CD4-positive, CD25-positive, alpha-beta regulatory T cell (primary cell): ENCODE measurements at regions not wholly inside any gene's neighbourhood (a gene's known extent, or its start where the extent isn't known, plus 50 kb on each side); places are given as distances from the start of the nearest gene placed in this dataset.
"Not testable (repeated sequence)": the region's sequence is repeated elsewhere in the genome, so short reads cannot be mapped to it uniquely, and the experiment has no call there.

ENCODE experiments used
- ATAC-seq, 2 donors: fragments of 150-1000 bp; cut with Tn5 transposase; one replicate each; pipeline ENCODE4 v1.10.0; 2021; ENCODE audit warnings: low read depth in 2 of 2, moderate number of reproducible peaks in 2 of 2, moderate library complexity in 1 of 2
- DNase-seq, 3 donors: peaks; one replicate each; pipeline versions ENCODE4 v3.0.0 to v3.0.0-alpha.2; 2012 to 2022; ENCODE audit warnings: mixed read lengths in 1 of 3
- H3K27ac ChIP-seq: one replicate; pipeline ENCODE4 v1.7.0; 2013; ENCODE audit warnings: mild to moderate bottlenecking, low read length; ENCODE audit not compliant: insufficient read depth, poor library complexity, severe bottlenecking
- H3K27me3 ChIP-seq: one replicate; pipeline ENCODE4 v1.7.0; 2013; ENCODE audit warnings: low read length; ENCODE audit not compliant: control insufficient read depth, insufficient read depth
- H3K36me3 ChIP-seq: one replicate; pipeline ENCODE4 v1.7.0; 2013; ENCODE audit warnings: mild to moderate bottlenecking, low read length, moderate library complexity; ENCODE audit not compliant: control insufficient read depth, insufficient read depth
- H3K4me1 ChIP-seq: 2 replicates; pipeline ENCODE4 v1.7.0; 2013; ENCODE audit warnings: mild to moderate bottlenecking, low read length; ENCODE audit not compliant: insufficient read depth, control insufficient read depth, poor library complexity, severe bottlenecking
- H3K4me3 ChIP-seq: one replicate; pipeline ENCODE4 v1.7.0; 2013; ENCODE audit warnings: low read depth, mild to moderate bottlenecking, low read length, moderate library complexity
- H3K9me3 ChIP-seq, 2 experiments: 1 replicate in 1 of 2; 2 replicates in 1 of 2; pipeline ENCODE4 v1.7.0; 2013; ENCODE audit warnings: low read length in 2 of 2, mild to moderate bottlenecking in 1 of 2, moderate library complexity in 1 of 2; ENCODE audit not compliant: control insufficient read depth in 2 of 2
- H3K27ac Mint-ChIP-seq, 3 donors: one replicate each; pipeline ENCODE4 v1.8.0; 2020 to 2022; ENCODE audit warnings: mild to moderate bottlenecking in 3 of 3, mixed read lengths in 3 of 3, moderate library complexity in 2 of 3
- H3K27me3 Mint-ChIP-seq: one replicate; pipeline ENCODE4 v1.8.0; 2022; ENCODE audit warnings: mild to moderate bottlenecking, mixed read lengths
- H3K36me3 Mint-ChIP-seq: one replicate; pipeline ENCODE4 v1.8.0; 2020; ENCODE audit warnings: mixed read lengths
- H3K4me1 Mint-ChIP-seq, 4 donors: one replicate each; pipeline ENCODE4 v1.8.0; 2020 to 2022; ENCODE audit warnings: mixed read lengths in 4 of 4, mild to moderate bottlenecking in 1 of 4
- H3K4me3 Mint-ChIP-seq, 4 donors: one replicate each; pipeline ENCODE4 v1.8.0; 2020 to 2022; ENCODE audit warnings: mild to moderate bottlenecking in 4 of 4, mixed read lengths in 4 of 4, moderate library complexity in 3 of 4
- H3K9me3 Mint-ChIP-seq, 7 donors: one replicate each; pipeline ENCODE4 v1.8.0; 2020 to 2022; ENCODE audit warnings: mixed read lengths in 7 of 7, mild to moderate bottlenecking in 3 of 7, moderate library complexity in 2 of 7

DNA sequence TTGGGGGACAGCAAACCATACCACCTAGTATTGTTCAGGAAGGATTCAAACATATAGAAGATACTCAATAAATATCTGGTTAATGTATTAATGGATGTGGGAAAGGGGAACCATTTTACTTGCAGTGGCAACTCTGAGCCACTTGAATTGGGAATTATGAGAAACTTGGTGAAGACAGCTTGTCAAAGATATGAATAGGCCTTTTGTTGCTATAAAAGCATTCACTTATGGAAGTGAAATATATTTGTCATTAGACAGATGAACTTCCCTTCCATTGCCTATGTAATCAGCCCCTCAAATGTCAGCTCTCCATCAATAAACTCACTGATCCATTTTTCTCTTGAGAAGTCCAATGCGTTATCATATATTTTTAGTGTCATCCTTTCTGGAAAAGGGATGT, 56.1 kb downstream of the GPR85 start:
- H3K4me1 ChIP-seq = no peaks in the 10 kb centered on the region
- ATAC-seq (no peak), DNase-seq (no peak)
- H3K27me3 ChIP-seq = peaks cover 2% of the 10 kb centered on the region
- no peak overlapping the region for H3K4me3 ChIP-seq
- no peaks in the 10 kb centered on the region for H3K9me3 Mint-ChIP-seq
- no peaks in the 10 kb centered on the region for H3K4me1 Mint-ChIP-seq
- no peak overlapping the region for H3K27ac Mint-ChIP-seq
- no peaks in the 10 kb centered on the region for H3K9me3 ChIP-seq
- no peaks in the 10 kb centered on the region for H3K36me3 Mint-ChIP-seq
- H3K27me3 Mint-ChIP-seq = peaks cover 7% of the 10 kb centered on the region
- no peak overlapping the region for H3K4me3 Mint-ChIP-seq
- no peaks in the 10 kb centered on the region for H3K36me3 ChIP-seq
- H3K27ac ChIP-seq = no peak overlapping the region

DNA sequence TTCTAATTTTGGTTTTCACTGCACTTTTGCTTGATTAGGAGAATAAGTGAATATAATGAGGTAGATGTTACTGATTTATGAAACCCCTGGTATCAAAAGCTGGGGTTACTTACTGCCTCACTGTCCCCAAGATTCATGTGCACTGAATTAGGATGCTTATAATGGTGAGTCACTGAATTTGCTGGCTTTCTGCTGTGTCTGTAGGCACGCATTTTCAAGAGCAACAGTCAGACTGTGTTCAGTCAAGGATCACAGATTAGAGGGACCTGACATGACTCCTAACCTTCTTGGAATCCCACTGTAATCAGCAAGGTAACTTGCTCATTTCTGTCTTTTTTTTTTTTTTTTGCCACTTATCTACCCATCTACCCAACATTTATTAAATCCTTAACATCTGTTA, 59.7 kb downstream of the GPR85 start:
- no peaks in the 10 kb centered on the region for H3K4me1 ChIP-seq
- ATAC-seq (no peak), DNase-seq (no peak)
- peaks cover 2% of the 10 kb centered on the region for H3K27me3 ChIP-seq
- Mint-ChIP-seq H3K27me3 (no peaks in the 10 kb centered on the region), H3K4me3 (no peak overlapping the region), H3K4me1 (no peaks in the 10 kb centered on the region), H3K36me3 (no peaks in the 10 kb centered on the region), H3K27ac (no peak overlapping the region), H3K9me3 (peaks cover 0 to 3% (median 0%) of the 10 kb centered on the region in 7 donors)
- no peak overlapping the region for H3K4me3 ChIP-seq
- no peak overlapping the region for H3K27ac ChIP-seq
- peaks cover 0 to 3% of the 10 kb centered on the region in 2 experiments for H3K9me3 ChIP-seq
- no peaks in the 10 kb centered on the region for H3K36me3 ChIP-seq

DNA sequence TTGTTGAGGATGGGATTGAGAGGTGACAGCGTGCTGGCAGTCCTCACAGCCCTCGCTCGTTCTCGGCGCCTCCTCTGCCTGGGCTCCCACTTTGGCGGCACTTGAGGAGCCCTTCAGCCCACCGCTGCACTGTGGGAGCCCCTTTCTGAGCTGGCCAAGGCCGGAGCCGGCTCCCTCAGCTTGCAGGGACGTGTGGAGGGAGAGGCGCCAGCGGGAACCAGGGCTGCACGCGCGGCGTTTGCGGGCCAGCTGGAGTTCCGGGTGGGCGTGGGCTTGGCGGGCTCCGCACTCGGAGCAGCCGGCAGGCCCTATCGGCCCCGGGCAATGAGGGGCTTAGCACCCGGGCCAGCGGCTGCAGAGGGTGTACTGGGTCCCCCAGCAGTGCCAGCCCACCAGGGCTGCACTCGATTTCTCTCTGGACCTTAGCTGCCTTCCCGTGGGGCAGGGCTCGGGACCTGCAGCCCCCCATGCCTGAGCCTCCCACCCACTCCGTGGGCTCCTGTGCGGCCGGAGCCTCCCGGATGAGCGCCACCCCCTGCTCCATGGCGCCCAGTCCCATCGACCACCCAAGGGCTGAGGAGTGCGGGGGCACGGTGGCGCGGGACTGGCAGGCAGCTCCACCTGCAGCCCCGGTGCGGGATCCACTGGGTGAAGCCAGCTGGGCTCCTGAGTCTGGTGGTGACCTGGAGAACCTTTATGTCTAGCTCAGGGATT, 69.3 kb downstream of the GPR85 start:
- ATAC-seq, H3K27me3 ChIP-seq, H3K4me1 ChIP-seq, DNase-seq, H3K27ac ChIP-seq, H3K4me3 ChIP-seq, H3K36me3 Mint-ChIP-seq, H3K9me3 Mint-ChIP-seq, H3K36me3 ChIP-seq, H3K9me3 ChIP-seq, H3K27ac Mint-ChIP-seq, H3K4me3 Mint-ChIP-seq, H3K4me1 Mint-ChIP-seq, H3K27me3 Mint-ChIP-seq: not testable (repeated sequence)

DNA sequence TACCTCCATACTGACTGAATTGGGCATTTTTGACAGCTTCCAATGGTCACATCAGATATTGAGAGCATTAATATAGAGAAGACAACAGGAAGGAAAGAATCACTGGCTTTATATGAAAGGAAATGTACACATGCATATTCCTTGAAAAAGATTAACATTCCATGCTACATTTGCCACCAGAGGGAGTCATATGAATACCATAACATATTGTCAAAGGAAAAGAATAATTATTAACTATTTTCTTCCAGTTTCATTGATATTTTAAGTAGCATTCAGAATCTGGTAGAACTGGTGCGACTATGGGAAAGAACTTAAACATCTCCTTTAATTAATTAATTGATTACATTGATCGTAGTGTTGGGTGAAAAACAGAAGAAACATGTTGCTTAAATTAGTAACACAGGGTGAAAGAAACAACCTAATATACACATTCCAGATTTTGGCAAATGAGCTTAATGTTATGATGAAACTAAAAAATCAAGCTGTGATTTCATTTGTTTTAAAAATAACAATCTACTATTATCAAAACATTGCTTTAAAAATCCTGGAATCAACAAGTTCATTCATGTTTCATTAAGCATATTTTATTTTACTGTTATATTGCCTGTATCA, 71.5 kb downstream of the GPR85 start:
- no peaks in the 10 kb centered on the region for H3K27me3 ChIP-seq
- no peaks in the 10 kb centered on the region for H3K4me1 ChIP-seq
- DNase-seq (no peak), ATAC-seq (no peak)
- H3K27ac ChIP-seq = no peak overlapping the region
- H3K27ac Mint-ChIP-seq = no peak overlapping the region
- no peaks in the 10 kb centered on the region for H3K36me3 Mint-ChIP-seq
- H3K4me3 ChIP-seq = no peak overlapping the region
- H3K9me3 ChIP-seq = no peaks in the 10 kb centered on the region
- no peaks in the 10 kb centered on the region for H3K27me3 Mint-ChIP-seq
- H3K4me1 Mint-ChIP-seq = no peaks in the 10 kb centered on the region
- H3K9me3 Mint-ChIP-seq = peaks cover 0 to 11% (median 1%) of the 10 kb centered on the region in 7 donors
- no peak overlapping the region for H3K4me3 Mint-ChIP-seq
- no peaks in the 10 kb centered on the region for H3K36me3 ChIP-seq

DNA sequence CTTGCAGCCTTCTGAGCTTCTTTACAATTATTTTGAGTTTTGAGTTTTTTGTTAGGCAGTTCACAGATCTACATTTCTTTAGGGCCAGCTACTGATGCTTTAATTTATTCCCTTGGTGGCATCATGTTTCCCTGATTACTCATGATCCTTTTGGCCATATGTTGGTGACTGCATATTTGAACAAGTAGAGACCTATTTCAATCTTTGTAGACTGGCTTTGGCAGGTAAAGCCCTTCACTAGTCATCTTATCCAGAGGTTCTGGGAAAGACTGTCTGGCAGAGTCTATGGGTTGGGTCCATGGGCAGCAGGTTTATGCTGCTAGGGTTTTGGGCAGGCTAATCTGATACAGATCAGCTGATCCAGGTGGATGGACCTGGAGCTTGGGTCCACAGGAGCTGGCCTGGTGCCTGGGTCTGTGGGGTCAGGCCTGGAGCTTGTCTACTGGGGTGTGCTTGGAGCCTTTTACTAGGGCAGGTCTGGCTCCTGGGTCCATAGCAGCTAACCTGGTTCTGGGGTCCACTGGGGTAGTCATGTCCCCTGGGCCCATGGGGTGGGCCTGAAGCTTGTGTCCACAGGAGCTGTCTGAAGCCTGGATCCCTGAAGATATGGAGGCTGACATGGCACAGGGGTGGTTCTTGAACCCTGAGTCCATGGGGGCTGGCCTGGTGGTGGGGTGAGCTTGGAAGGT, 72.7 kb downstream of the GPR85 start:
- Mint-ChIP-seq H3K36me3 (no peaks in the 10 kb centered on the region), H3K4me3 (no peak overlapping the region), H3K4me1 (no peaks in the 10 kb centered on the region), H3K27ac (no peak overlapping the region), H3K9me3 (peaks cover 0 to 11% (median 1%) of the 10 kb centered on the region in 7 donors), H3K27me3 (no peaks in the 10 kb centered on the region)
- ATAC-seq = no peak
- H3K27ac ChIP-seq = no peak overlapping the region
- no peaks in the 10 kb centered on the region for H3K4me1 ChIP-seq
- H3K36me3 ChIP-seq = no peaks in the 10 kb centered on the region
- H3K9me3 ChIP-seq = no peaks in the 10 kb centered on the region
- DNase-seq = no peak
- no peaks in the 10 kb centered on the region for H3K27me3 ChIP-seq
- H3K4me3 ChIP-seq = no peak overlapping the region

GRCh38 chr7:113012862-113013261, 73.8 kb downstream of the GPR85 start:
- Mint-ChIP-seq H3K4me3 (peak overlapping the region in 1 of 4 donors; percentile 29), H3K9me3 (peaks cover 0 to 11% (median 1%) of the 10 kb centered on the region in 7 donors)
- not testable (repeated sequence) for H3K4me3 ChIP-seq, H3K27ac ChIP-seq, H3K27me3 Mint-ChIP-seq, H3K36me3 ChIP-seq, H3K4me1 ChIP-seq, H3K4me1 Mint-ChIP-seq, H3K36me3 Mint-ChIP-seq, H3K27ac Mint-ChIP-seq, H3K9me3 ChIP-seq, ATAC-seq, H3K27me3 ChIP-seq, DNase-seq

GRCh38 chr7:113010377-113010776, 76.2 kb downstream of the GPR85 start:
- ATAC-seq (no peak), DNase-seq (no peak)
- no peaks in the 10 kb centered on the region for H3K27me3 ChIP-seq
- no peak overlapping the region for H3K27ac ChIP-seq
- Mint-ChIP-seq H3K9me3 (peaks cover 0 to 17% (median 3%) of the 10 kb centered on the region in 7 donors), H3K4me3 (no peak overlapping the region), H3K27me3 (no peaks in the 10 kb centered on the region), H3K27ac (no peak overlapping the region), H3K4me1 (no peaks in the 10 kb centered on the region), H3K36me3 (no peaks in the 10 kb centered on the region)
- H3K4me1 ChIP-seq = no peaks in the 10 kb centered on the region
- no peaks in the 10 kb centered on the region for H3K9me3 ChIP-seq
- H3K4me3 ChIP-seq = no peak overlapping the region
- no peaks in the 10 kb centered on the region for H3K36me3 ChIP-seq
